NCI-H187 treated with DMSO at 0.1 percent for 48 hours (cell line): ENCODE measurements at regions not wholly inside any gene's neighbourhood (a gene's known extent, or its start where the extent isn't known, plus 50 kb on each side); places are given as distances from the start of the nearest gene placed in this dataset.

ENCODE experiments used
- DNase-seq: peaks from one replicate; lab custom pipeline; 2025; lab: John Stamatoyannopoulos, UW

GRCh38 chr4:100722866-100723459, 205.1 kb upstream of the EMCN start:
- no peak for DNase-seq

GRCh38 chr4:100722133-100722532, 204.3 kb upstream of the EMCN start:
- DNase-seq = no peak

GRCh38 chr4:100721490-100721889, 203.7 kb upstream of the EMCN start:
- DNase-seq = no peak

GRCh38 chr4:100721077-100721476, 203.3 kb upstream of the EMCN start:
- DNase-seq = no peak

- DNase-seq = no peak
Observed at GRCh38 chr4:100716416-100716815, 198.6 kb upstream of the EMCN start.

- DNase-seq = no peak
Observed at GRCh38 chr4:100708776-100709175, 191.0 kb upstream of the EMCN start.

GRCh38 chr4:100707786-100708185, 190.0 kb upstream of the EMCN start:
- no peak for DNase-seq

- no peak for DNase-seq
Observed at GRCh38 chr4:100696531-100696930, 178.7 kb upstream of the EMCN start.

GRCh38 chr4:100695871-100696270, 178.0 kb upstream of the EMCN start:
- no peak for DNase-seq

GRCh38 chr4:100695039-100695654, 177.3 kb upstream of the EMCN start:
- DNase-seq = no peak

GRCh38 chr4:100694467-100694866, 176.6 kb upstream of the EMCN start:
- no peak for DNase-seq

GRCh38 chr4:100690812-100691211, 173.0 kb upstream of the EMCN start:
- DNase-seq = no peak

- no peak for DNase-seq
Observed at GRCh38 chr4:100688368-100688767, 170.5 kb upstream of the EMCN start.

GRCh38 chr4:100682477-100683218, 164.8 kb upstream of the EMCN start:
- no peak for DNase-seq

- no peak for DNase-seq
Observed at GRCh38 chr4:100681289-100681688, 163.5 kb upstream of the EMCN start.

GRCh38 chr4:100679926-100680325, 162.1 kb upstream of the EMCN start:
- no peak for DNase-seq

- no peak for DNase-seq
Observed at GRCh38 chr4:100674976-100675375, 157.2 kb upstream of the EMCN start.

- DNase-seq = no peak
Observed at GRCh38 chr4:100657187-100657586, 139.4 kb upstream of the EMCN start.

GRCh38 chr4:100651499-100652175, 133.8 kb upstream of the EMCN start:
- no peak for DNase-seq

GRCh38 chr4:100649417-100649816, 131.6 kb upstream of the EMCN start:
- no peak for DNase-seq

GRCh38 chr4:100644150-100644549, 126.3 kb upstream of the EMCN start:
- DNase-seq = no peak

- no peak for DNase-seq
Observed at GRCh38 chr4:100641336-100641735, 123.5 kb upstream of the EMCN start.

- DNase-seq = no peak
Observed at GRCh38 chr4:100635899-100636298, 118.1 kb upstream of the EMCN start.
